K562 (cell line): ENCODE measurements at regions not wholly inside any gene's neighbourhood (a gene's known extent, or its start where the extent isn't known, plus 50 kb on each side); places are given as distances from the start of the nearest gene placed in this dataset.

Experiments used
- ATAC-seq: fragments of 200-7000 bp; cut with Tn5 transposase; 3 replicates; pipeline ENCODE4 v1.9.1; 2020; ENCODE audit warnings: moderate library complexity
- BruUV-seq: library from RNA; stranded (reverse); fragments of 400-500 nt; replicated peaks from 2 replicates; lab custom pipeline; 2021; lab: Mats Ljungman, UMichigan
- CTCF ChIA-PET: fragments of 300-600 bp; formaldehyde crosslinking; extraction: SDS; loops from one replicate; lab custom pipeline; 2021; ENCODE audit warnings: low intra/inter-chr PET ratio; lab: Yijun Ruan, JAX
- POLR2A ChIA-PET: fragments of 300-600, 350-650 bp; sonication (Branson Sonifier 250); formaldehyde crosslinking; extraction: SDS; loops from one replicate; lab custom pipeline; 2021; ENCODE audit warnings: antibody characterized with exemption, inconsistent platforms; lab: Yijun Ruan, JAX
- DNase-seq, 4 experiments: peaks; one replicate each; pipeline versions ENCODE4 v3.0.0 to v3.0.0-alpha.2; 2011 to 2018; ENCODE audit warnings: low spot score in 3 of 4, mixed read lengths in 3 of 4; ENCODE audit errors: extremely low read depth in 1 of 4
- FAIRE-seq: peaks from 2 replicates; lab custom pipeline; 2011; peaks lifted over from hg19 to GRCh38; lab: Jason Lieb, UNC
- H2AFZ ChIP-seq: 2 replicates; pipeline ENCODE4 v1.6.0; 2011; ENCODE audit warnings: low read depth, low read length, control low read depth, inconsistent platforms
- H3K27ac ChIP-seq: fragments of 200-600 bp; 3 replicates; pipeline ENCODE4 v1.8.0; 2011; ENCODE audit warnings: low read depth, mild to moderate bottlenecking, control low read depth, inconsistent platforms, low read length, moderate library complexity, mixed read lengths; ENCODE audit errors: extremely low read depth
- H3K27me3 ChIP-seq, 2 experiments: fragments of 300-600 bp in 1 of 2; 2 replicates in 1 of 2; 3 replicates in 1 of 2; pipeline versions ENCODE4 v1.6.0 to v1.8.0; 2011; ENCODE audit warnings: inconsistent platforms in 2 of 2, low read length in 2 of 2, mild to moderate bottlenecking in 1 of 2, mixed read lengths in 1 of 2, moderate library complexity in 1 of 2; ENCODE audit not compliant: control insufficient read depth in 2 of 2, insufficient read depth in 2 of 2
- H3K36me3 ChIP-seq: fragments of 300-600 bp; 3 replicates; pipeline ENCODE4 v1.8.0; 2011; ENCODE audit warnings: mild to moderate bottlenecking, low read length, inconsistent platforms; ENCODE audit not compliant: control insufficient read depth, insufficient read depth
- H3K4me1 ChIP-seq, 2 experiments: fragments of 200-600 bp in 1 of 2; replicated peaks in 1 of 2; 2 replicates in 1 of 2; 3 replicates in 1 of 2; pipeline versions ENCODE4 v1.5.1 to v1.8.0; 2011; ENCODE audit warnings: inconsistent platforms in 2 of 2, low read length in 2 of 2, mild to moderate bottlenecking in 1 of 2, mixed read lengths in 1 of 2, moderate library complexity in 1 of 2; ENCODE audit not compliant: control insufficient read depth in 2 of 2, insufficient read depth in 2 of 2
- H3K4me2 ChIP-seq: 2 replicates; pipeline ENCODE4 v1.6.1; 2011; ENCODE audit warnings: low read length, control low read depth, inconsistent platforms, mixed read lengths; ENCODE audit not compliant: insufficient read depth
- H3K4me3 ChIP-seq: fragments of 200-600 bp; sonication (generic), shearing (Covaris generic); 2 replicates; pipeline ENCODE4 v1.5.1; 2016; ENCODE audit warnings: control low read depth, inconsistent platforms
- H3K79me2 ChIP-seq: fragments of 200-600 bp; 3 replicates; pipeline ENCODE4 v1.8.0; 2011; ENCODE audit warnings: low read length, inconsistent platforms; ENCODE audit not compliant: control insufficient read depth, insufficient read depth
- H3K9ac ChIP-seq, 2 experiments: 2 replicates each; pipeline versions ENCODE4 v1.6.0 to v1.6.1; 2011; ENCODE audit warnings: low read depth in 2 of 2, low read length in 2 of 2, control low read depth in 1 of 2, inconsistent platforms in 1 of 2, mild to moderate bottlenecking in 1 of 2, mixed read lengths in 1 of 2; ENCODE audit not compliant: insufficient read depth in 1 of 2
- H3K9me1 ChIP-seq: one replicate; pipeline ENCODE4 v1.6.0; 2011; ENCODE audit warnings: inconsistent platforms, mild to moderate bottlenecking, low read length, moderate library complexity; ENCODE audit not compliant: control insufficient read depth, insufficient read depth
- H3K9me3 ChIP-seq: replicated peaks from 2 replicates; pipeline ENCODE4 v1.5.1; 2011; ENCODE audit warnings: low read depth, low read length, inconsistent platforms; ENCODE audit not compliant: control insufficient read depth, insufficient read depth
- H4K20me1 ChIP-seq: replicated peaks from 2 replicates; pipeline ENCODE4 v1.6.1; 2011; ENCODE audit warnings: low read length, inconsistent platforms, mixed read lengths; ENCODE audit not compliant: control insufficient read depth, insufficient read depth
- CC2D1A ChIP-seq: fragments of 450-650 bp; IDR thresholded peaks from 2 replicates; pipeline ENCODE4 v1.6.1; 2017; ENCODE audit warnings: mild to moderate bottlenecking
- FOXM1 ChIP-seq, 2 experiments: fragments of 450-650 bp in 1 of 2; sonication (generic) in 1 of 2; formaldehyde crosslinking in 1 of 2; IDR thresholded peaks; 2 replicates each; pipeline versions ENCODE4 v1.6.1 to v1.9.0; 2017 to 2022; ENCODE audit warnings: low read depth in 2 of 2, mild to moderate bottlenecking in 2 of 2, missing genetic modification reagents in 1 of 2, moderate library complexity in 1 of 2
- GATA2 ChIP-seq: sonication (generic); formaldehyde crosslinking; IDR thresholded peaks from 2 replicates; pipeline ENCODE4 v1.4.0; 2020; ENCODE audit warnings: mild to moderate bottlenecking, missing genetic modification reagents
- HNRNPL ChIP-seq: fragments of 200-400 bp; formaldehyde crosslinking; IDR thresholded peaks from 2 replicates; pipeline ENCODE4 v1.6.1; 2017; ENCODE audit warnings: low read depth, mild to moderate bottlenecking, low read length
- MEIS2 ChIP-seq: fragments of 450-650 bp; IDR thresholded peaks from 2 replicates; pipeline ENCODE4 v1.6.1; 2014; ENCODE audit warnings: mild to moderate bottlenecking; ENCODE audit not compliant: partially characterized antibody
- PML ChIP-seq: IDR thresholded peaks from 2 replicates; pipeline ENCODE4 v1.6.1; 2012; ENCODE audit warnings: low read length, inconsistent platforms
- POLR2AphosphoS5 ChIP-seq: IDR thresholded peaks from 2 replicates; pipeline ENCODE4 v1.6.1; 2011; ENCODE audit warnings: mild to moderate bottlenecking, low read depth, low read length, moderate library complexity; ENCODE audit not compliant: control insufficient read depth, insufficient read depth
- SMARCA4 ChIP-seq: fragments of 450-650 bp; IDR thresholded peaks from 2 replicates; pipeline ENCODE4 v1.6.1; 2016
- STAT5A ChIP-seq: IDR thresholded peaks from 2 replicates; pipeline ENCODE4 v1.6.1; 2012; ENCODE audit warnings: low read length, inconsistent platforms, borderline replicate concordance
- TCF3 ChIP-seq: sonication (generic); formaldehyde crosslinking; IDR thresholded peaks from 2 replicates; pipeline ENCODE4 v1.4.0; 2020; ENCODE audit warnings: mild to moderate bottlenecking, missing genetic modification reagents
- ZNF780A ChIP-seq: fragments of 250-450 bp; sonication (Bioruptor Pico); IDR thresholded peaks from 2 replicates; pipeline ENCODE4 v1.5.0; 2021; ENCODE audit warnings: mild to moderate bottlenecking
- whole genome bisulfite sequencing: fragments of 100-300 bp; shearing (Covaris generic); methylation state at CpG from one replicate; pipeline ENCODE4 v1.1.6; 2016; ENCODE audit warnings: low coverage, mixed read lengths; ENCODE audit not compliant: insufficient coverage; ENCODE audit errors: missing lambda C conversion rate; 5-methylcytosine and 5-hydroxymethylcytosine counted together
- in situ Hi-C: fragments of 300-500 bp; cut with MboI; formaldehyde crosslinking; loops from 4 replicates; pipeline ENCODE4 v1.15.0; 2018; ENCODE audit warnings: inconsistent platforms, mixed read lengths
- intact Hi-C: fragments of 100-400 bp; cut with micrococcal nuclease; formaldehyde crosslinking; loops from 2 replicates; pipeline ENCODE4 v1.14.2; 2022
- TF ChIP-seq, protein P1 (sequence below): fragments of 450-650 bp; IDR thresholded peaks from 2 replicates; pipeline ENCODE4 v1.6.1; 2016; ENCODE audit warnings: mild to moderate bottlenecking
- TF ChIP-seq, protein P2 (sequence below): IDR thresholded peaks from 2 replicates; pipeline ENCODE4 v1.6.1; 2012; ENCODE audit warnings: low read depth, low read length, improper control_type of control experiment, borderline replicate concordance
- TF ChIP-seq, protein P3 (sequence below): fragments of 200-800 bp; sonication (Bioruptor generic); IDR thresholded peaks from 2 replicates; pipeline ENCODE4 v1.6.1; 2016; ENCODE audit warnings: missing genetic modification characterization, missing compliant biosample characterization

DNA sequence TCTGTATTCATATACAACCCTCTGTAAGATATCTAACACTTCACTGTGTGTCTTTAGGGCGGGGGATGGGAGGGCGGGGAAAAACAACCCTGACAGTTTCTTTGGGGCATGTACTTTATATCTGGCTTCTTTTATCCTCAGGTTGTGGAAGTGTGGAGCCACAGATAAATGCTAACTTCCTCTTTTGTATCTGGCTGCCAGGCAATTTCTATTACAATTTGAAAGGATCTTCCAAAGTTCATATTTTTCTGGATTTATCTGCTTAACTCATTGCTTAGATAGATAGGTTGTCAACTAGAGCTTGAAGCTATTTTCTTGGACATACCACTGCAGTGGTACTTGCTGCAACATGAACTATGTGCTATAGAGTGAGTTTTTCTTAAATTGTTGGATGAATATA is 393.0 kb downstream of the LMO7 start:
- Histone ChIP-seq H3K36me3 (no peaks in the 10 kb centered on the region), H3K9ac (no peak overlapping the region), H2AFZ (peak overlapping the region; percentile 22; the same call in 1 of the 2 replicates), H3K4me3 (no peak overlapping the region), H3K9me3 (peaks cover 1% of the 10 kb centered on the region; the same call in 1 of the 2 replicates), H4K20me1 (no peaks in the 10 kb centered on the region), H3K9me1 (no peaks in the 10 kb centered on the region), H3K27me3 (no peaks in the 10 kb centered on the region), H3K4me2 (no peak overlapping the region), H3K4me1 (peaks cover 0 to 6% of the 10 kb centered on the region in 2 experiments; a peak in 1 of 5 replicates), H3K79me2 (no peaks in the 10 kb centered on the region), H3K27ac (peak overlapping the region; percentile 35; the same call in 2 of the 3 replicates)
- ATAC-seq, result peak; percentile 92
- intact Hi-C loops (no loop called here), in situ Hi-C loops (no loop called here)
- CTCF ChIA-PET, result no interaction called here
- 0% methylated on average over 1 of the region's 2 CpGs for WGBS
- POLR2A ChIA-PET, result no interaction called here
- BruUV-seq, result no TSS peak
- peak; percentile 87 for FAIRE-seq
- DNase-seq, result peak in 2 of 4 experiments; percentile 64 to 80
- TF ChIP-seq, protein P1, sequence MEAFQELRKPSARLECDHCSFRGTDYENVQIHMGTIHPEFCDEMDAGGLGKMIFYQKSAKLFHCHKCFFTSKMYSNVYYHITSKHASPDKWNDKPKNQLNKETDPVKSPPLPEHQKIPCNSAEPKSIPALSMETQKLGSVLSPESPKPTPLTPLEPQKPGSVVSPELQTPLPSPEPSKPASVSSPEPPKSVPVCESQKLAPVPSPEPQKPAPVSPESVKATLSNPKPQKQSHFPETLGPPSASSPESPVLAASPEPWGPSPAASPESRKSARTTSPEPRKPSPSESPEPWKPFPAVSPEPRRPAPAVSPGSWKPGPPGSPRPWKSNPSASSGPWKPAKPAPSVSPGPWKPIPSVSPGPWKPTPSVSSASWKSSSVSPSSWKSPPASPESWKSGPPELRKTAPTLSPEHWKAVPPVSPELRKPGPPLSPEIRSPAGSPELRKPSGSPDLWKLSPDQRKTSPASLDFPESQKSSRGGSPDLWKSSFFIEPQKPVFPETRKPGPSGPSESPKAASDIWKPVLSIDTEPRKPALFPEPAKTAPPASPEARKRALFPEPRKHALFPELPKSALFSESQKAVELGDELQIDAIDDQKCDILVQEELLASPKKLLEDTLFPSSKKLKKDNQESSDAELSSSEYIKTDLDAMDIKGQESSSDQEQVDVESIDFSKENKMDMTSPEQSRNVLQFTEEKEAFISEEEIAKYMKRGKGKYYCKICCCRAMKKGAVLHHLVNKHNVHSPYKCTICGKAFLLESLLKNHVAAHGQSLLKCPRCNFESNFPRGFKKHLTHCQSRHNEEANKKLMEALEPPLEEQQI, result 0 out of 2 replicates have a peak, but pooled peaks have one; percentile 26
- peak; percentile 37; the same call in 1 of the 2 replicates for TF ChIP-seq POLR2AphosphoS5
- peak; percentile 41; the same call in 1 of the 2 replicates for TF ChIP-seq STAT5A
- peak; percentile 77 for TF ChIP-seq MEIS2
- peak; percentile 42; the same call in 1 of the 2 replicates for TF ChIP-seq GATA2 (CRISPR knock-in tag)
- TF ChIP-seq SMARCA4, result peak; percentile 79
- no peak for TF ChIP-seq ZNF780A (CRISPR knock-in tag)
- TF ChIP-seq, protein P2, sequence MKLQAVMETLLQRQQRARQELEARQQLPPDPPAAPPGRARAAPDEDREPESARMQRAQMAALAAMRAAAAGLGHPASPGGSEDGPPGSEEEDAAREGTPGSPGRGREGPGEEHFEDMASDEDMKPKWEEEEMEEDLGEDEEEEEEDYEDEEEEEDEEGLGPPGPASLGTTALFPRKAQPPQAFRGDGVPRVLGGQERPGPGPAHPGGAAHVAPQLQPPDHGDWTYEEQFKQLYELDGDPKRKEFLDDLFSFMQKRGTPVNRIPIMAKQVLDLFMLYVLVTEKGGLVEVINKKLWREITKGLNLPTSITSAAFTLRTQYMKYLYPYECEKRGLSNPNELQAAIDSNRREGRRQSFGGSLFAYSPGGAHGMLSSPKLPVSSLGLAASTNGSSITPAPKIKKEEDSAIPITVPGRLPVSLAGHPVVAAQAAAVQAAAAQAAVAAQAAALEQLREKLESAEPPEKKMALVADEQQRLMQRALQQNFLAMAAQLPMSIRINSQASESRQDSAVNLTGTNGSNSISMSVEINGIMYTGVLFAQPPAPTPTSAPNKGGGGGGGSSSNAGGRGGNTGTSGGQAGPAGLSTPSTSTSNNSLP, result no peak
- TF ChIP-seq, protein P3, sequence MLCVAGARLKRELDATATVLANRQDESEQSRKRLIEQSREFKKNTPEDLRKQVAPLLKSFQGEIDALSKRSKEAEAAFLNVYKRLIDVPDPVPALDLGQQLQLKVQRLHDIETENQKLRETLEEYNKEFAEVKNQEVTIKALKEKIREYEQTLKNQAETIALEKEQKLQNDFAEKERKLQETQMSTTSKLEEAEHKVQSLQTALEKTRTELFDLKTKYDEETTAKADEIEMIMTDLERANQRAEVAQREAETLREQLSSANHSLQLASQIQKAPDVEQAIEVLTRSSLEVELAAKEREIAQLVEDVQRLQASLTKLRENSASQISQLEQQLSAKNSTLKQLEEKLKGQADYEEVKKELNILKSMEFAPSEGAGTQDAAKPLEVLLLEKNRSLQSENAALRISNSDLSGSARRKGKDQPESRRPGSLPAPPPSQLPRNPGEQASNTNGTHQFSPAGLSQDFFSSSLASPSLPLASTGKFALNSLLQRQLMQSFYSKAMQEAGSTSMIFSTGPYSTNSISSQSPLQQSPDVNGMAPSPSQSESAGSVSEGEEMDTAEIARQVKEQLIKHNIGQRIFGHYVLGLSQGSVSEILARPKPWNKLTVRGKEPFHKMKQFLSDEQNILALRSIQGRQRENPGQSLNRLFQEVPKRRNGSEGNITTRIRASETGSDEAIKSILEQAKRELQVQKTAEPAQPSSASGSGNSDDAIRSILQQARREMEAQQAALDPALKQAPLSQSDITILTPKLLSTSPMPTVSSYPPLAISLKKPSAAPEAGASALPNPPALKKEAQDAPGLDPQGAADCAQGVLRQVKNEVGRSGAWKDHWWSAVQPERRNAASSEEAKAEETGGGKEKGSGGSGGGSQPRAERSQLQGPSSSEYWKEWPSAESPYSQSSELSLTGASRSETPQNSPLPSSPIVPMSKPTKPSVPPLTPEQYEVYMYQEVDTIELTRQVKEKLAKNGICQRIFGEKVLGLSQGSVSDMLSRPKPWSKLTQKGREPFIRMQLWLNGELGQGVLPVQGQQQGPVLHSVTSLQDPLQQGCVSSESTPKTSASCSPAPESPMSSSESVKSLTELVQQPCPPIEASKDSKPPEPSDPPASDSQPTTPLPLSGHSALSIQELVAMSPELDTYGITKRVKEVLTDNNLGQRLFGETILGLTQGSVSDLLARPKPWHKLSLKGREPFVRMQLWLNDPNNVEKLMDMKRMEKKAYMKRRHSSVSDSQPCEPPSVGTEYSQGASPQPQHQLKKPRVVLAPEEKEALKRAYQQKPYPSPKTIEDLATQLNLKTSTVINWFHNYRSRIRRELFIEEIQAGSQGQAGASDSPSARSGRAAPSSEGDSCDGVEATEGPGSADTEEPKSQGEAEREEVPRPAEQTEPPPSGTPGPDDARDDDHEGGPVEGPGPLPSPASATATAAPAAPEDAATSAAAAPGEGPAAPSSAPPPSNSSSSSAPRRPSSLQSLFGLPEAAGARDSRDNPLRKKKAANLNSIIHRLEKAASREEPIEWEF (CRISPR knock-in tag), result no peak
- peak; percentile 76 for TF ChIP-seq TCF3 (CRISPR knock-in tag)
- TF ChIP-seq FOXM1 (IDR thresholded peaks at IDR 0.05; ENCODE audit: low read depth), result peak; percentile 43; the same call in 1 of the 2 replicates
- no peak for TF ChIP-seq FOXM1 (CRISPR knock-in tag; IDR thresholded peaks at IDR 0.05; ENCODE audit: low read depth)
- peak; percentile 43 for TF ChIP-seq PML
- TF ChIP-seq HNRNPL, result no peak
- TF ChIP-seq CC2D1A, result peak; percentile 48; the same call in 1 of the 2 replicates
